GM11168 (cell line): ENCODE measurements at regions not wholly inside any gene's neighbourhood (a gene's known extent, or its start where the extent isn't known, plus 50 kb on each side); places are given as distances from the start of the nearest gene placed in this dataset.
"Not testable (repeated sequence)": the region's sequence is repeated elsewhere in the genome, so short reads cannot be mapped to it uniquely, and the experiment has no call there.

Experiments
- in situ Hi-C: fragments of 300-500 bp; cut with MboI; formaldehyde crosslinking; loops from one replicate; pipeline ENCODE4 v1.12.0; 2022; ENCODE audit warnings: low sequenced_read_pairs; ENCODE audit not compliant: unreplicated experiment

GRCh38 chr1:198809247-198809646, 170.4 kb downstream of the PTPRC start:
- in situ Hi-C loops, result no loop called here

- in situ Hi-C loops, result no loop called here
These were observed 172.6 kb downstream of the PTPRC start for GRCh38 chr1:198811449-198811848.

DNA sequence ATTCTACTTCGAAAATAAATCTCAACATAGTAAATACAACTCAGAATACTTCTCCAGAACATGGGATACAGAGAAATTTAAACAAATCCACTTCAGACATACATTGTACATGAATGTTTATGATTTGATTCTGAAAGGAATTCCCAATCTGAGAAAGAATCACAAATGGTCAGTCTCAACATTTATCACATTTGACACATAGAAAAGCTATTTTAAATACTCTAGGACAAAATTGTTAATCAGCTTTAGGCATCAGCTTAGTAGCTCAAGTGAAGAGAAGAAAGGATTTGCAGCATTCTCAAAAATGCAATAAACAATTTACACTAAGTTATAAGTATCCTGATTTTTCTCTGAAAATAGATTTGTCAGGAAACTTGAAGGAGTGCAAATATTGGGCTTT, 184.8 kb downstream of the PTPRC start:
- in situ Hi-C loops, result no loop called here

GRCh38 chr1:198825254-198825653, 186.4 kb downstream of the PTPRC start:
- in situ Hi-C loops, result no loop called here

DNA sequence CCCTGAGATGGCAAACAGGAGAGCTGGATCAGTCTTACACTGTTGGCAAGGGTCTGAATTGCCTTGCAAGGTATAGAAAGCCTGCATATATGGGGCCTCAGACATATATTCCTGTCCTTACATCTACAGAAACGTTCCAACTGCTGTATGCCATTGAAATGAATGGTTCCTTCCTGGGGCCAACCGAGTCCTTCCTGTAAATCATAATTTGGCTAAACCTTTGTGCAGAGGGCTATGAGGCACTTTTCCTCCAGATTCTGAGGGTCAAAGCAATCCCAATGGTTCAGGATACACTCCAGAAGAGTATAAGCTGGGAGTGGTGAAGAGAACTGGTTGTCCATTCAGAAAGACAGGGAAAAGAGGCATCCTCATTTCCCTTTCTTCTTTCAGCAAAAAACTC, 190.5 kb downstream of the PTPRC start:
- in situ Hi-C loops, result no loop called here

DNA sequence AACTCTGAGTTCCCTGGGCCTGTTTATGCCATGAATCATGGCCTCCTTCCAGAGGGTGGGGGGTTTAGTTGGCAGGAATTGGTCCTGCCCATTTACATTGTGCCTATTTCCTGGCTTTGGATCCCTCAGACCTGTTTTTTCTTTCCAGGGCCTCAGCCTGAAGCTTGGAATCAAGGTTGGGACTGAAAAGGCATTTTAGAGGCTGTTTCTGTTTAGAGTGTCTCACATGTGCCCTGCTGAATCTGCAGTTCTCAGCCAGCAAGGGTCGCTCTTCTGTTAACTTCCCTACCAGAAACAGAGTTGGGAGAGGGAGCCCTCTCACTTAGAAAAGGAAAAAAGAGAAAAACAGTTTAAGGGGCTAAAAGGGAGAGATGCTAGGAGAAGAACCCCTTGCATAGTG, 191.1 kb downstream of the PTPRC start:
- in situ Hi-C loops, result no loop called here

GRCh38 chr1:198830412-198830811, 191.6 kb downstream of the PTPRC start:
- in situ Hi-C loops, result no loop called here

DNA sequence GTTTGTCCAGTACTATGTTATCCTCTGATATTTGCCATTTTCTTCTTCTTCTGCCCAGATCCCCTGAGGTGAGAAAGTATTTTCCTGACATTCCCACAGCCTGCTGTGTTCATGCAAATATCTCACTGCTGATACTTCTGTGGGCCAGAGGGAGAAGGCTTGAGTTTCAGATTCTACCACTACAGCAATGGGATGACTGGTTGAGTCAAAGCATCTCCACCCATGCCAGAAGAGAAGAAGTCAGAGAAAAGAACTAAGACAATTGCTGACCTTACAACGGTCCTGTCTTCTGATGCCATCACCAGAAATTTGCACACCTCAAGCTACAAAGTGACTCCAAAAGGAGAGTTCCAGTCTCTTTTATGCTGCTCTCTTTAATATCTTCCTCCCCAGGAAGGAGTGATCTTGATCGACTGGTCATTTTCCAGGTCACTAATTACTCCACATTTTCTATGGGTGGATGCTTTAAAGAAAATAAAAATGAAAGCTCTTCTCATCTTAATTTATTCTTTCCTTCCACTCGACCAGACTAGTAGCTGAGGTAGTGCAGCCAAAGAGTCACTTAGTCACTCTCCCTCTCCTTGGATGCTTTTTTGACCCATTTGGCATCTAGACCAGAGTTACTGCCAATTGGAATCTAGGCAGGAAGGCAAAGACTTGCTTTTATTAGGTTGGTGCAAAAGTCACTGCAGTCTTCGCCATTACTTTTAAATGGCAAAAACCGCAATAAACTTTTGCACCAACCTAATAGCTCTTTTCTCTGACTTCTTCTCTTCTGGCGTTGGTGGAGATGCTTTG, 195.1 kb downstream of the PTPRC start:
- in situ Hi-C loops, result no loop called here

DNA sequence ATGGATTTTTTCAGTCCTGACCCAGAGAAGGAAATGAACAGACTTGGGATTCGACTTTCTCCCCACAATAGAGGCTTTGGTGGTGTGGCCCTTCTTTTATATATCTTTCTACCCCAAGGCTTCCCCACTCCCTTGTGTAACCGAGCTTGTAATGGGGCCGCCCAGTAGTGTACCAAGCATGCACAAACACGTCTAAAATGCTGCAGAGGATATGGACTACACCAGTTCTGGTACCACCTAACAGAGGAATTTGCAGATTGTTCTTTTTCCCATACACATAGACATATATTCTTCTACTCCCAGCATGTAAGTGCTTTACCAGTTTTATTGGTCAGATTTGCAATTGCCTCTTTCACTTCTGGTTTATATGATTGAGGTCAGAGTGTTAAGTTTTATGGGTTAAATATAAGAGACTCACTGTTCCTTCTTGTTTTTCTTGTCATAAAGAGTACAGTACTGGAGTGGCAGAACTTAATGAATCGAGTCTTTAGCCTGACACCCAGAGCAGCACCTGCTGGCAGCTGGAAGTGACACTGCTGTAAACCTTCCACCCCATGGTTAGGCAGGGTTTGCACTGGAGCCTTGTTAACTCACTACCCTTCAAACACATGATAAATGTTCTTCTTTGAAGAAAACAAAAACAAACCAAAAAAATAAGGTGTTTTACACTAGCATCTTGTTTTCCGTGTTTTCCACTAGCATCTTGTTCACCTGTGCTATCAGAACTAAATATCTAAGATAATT, 198.6 kb downstream of the PTPRC start:
- in situ Hi-C loops, result no loop called here

GRCh38 chr1:198838022-198838342, 199.1 kb downstream of the PTPRC start:
- in situ Hi-C loops, result no loop called here

- in situ Hi-C loops, result no loop called here
These were observed 202.6 kb downstream of the PTPRC start for GRCh38 chr1:198841477-198841876.

DNA sequence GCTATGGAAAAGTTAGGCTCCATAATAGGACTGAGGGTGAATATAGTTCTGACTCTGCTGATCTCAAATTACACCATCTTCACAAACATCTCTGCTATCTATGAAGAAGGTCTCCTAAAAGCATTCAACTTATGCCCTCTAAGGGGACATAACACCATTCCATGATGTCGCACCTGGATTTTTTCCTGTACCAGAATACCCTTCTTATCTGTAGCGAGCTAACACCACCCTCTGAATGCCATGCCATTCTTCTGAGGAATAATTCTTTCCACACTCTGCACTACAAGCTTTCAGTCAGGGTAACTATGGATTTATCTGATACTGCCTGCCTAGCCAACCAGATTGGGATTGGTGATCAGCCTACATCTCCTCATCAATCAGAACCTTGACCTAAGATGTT, 203.8 kb downstream of the PTPRC start:
- in situ Hi-C loops, result no loop called here

DNA sequence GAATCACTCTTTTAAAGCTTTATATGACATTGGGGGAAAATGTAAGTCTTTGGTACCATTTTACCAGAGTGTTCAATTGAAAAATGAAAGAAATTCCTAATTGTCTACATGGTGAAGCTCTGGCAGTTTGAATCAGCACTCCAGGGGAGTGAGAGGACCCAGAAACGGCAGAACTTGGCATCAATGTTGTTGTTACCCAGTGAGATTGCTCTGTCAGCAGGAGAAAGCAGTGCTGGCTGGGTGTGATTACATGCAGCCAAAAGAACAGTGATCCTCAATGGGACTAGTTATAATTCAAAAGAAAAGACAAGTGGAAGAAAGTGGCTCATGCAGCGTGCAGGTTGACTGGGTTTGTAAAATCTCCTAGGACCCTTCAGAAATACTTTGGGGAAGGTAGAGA, 206.4 kb downstream of the PTPRC start:
- in situ Hi-C loops, result no loop called here

DNA sequence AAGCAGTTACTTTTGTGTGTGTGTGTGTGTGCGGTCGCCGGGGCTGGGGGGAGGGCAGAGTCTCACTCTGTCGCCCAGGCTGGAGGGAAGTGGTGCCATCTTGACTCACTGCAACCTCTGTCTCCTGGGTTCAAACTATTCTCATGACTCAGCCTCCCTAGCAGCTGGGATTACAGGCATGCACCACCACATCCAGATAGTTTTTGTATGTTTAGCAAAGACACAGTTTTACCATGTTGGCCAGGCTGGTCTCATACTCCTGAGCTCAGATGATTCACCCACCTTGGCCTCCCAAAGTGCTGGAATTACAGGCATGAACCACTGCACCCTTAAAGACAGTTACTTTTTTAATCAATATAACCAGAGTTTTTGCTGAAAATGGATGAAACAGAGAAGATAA, 207.0 kb downstream of the PTPRC start:
- in situ Hi-C loops, result no loop called here

- in situ Hi-C loops, result no loop called here
These were observed 207.7 kb downstream of the PTPRC start for GRCh38 chr1:198846556-198846955.

GRCh38 chr1:198848206-198848605, 209.4 kb downstream of the PTPRC start:
- in situ Hi-C loops, result no loop called here

- in situ Hi-C loops, result no loop called here
These were observed 209.8 kb downstream of the PTPRC start for GRCh38 chr1:198848649-198849048.

- in situ Hi-C loops, result no loop called here
These were observed 210.3 kb downstream of the PTPRC start for GRCh38 chr1:198849093-198849492.

GRCh38 chr1:198850196-198850595, 211.4 kb downstream of the PTPRC start:
- in situ Hi-C loops, result no loop called here

DNA sequence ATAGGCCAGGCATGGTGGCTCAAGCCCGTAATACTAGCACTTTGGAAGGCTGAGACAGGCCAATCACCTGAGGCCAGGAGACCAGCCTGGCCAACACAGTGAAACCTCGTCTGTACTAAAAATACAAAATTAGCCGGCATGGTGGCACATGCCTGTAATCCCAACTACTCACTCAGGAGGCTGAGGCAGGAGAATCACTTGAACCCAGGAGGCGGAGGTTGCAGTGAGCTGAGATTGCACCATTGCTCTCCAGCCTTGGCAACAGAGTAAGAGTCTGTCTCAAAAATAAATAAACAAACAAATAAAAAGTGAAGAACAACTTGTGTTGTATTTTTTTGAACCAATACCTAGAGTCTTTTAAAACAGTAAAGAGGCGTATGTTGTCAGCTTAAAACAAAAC, 212.1 kb downstream of the PTPRC start:
- in situ Hi-C loops, result not testable (repeated sequence)

DNA sequence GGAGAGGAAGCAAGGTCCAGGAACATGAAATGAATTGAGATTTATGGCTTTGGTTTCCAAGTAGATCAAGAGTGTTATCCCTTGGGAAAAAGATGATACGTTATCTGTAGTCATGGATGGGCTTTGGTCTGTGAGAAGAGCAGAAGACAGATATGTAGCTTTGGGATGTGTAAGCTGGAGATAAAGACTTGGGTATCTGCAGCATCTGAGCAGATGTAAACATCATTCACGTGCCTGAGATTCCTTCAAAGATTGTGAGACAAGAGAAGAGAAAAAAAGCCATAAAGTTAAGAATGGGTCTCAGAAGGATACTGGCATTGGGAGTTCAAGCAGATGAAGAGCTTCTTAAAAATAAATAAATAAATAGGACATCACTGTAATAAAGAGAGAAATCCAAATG, 217.8 kb downstream of the PTPRC start:
- in situ Hi-C loops, result no loop called here

DNA sequence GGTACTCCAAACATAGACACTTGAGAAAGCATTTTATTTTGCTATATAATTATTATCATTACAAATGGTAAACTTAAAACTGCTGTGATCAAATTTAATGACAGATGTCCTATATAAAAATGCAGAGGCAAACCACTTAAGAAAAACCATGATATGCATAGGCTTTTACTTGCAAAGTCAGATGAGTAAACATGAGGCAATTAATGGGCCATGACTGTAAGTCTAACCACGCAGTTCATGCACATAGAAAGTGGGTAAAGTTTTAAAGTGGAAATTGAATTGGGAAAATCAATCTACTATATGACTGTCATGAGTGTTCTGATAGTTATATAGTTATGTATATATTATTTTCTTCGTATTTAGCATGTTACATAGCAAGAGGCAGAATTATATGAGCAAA, 219.2 kb downstream of the PTPRC start:
- in situ Hi-C loops, result no loop called here
